Loucy (cell line): ENCODE measurements at regions not wholly inside any gene's neighbourhood (a gene's known extent, or its start where the extent isn't known, plus 50 kb on each side); places are given as distances from the start of the nearest gene placed in this dataset.
A peak's percentile ranks its signal among the peaks of the same experiment; 100 is the strongest.

ENCODE experiments used
- H2AFZ ChIP-seq: fragments of 200-600 bp; sonication (generic); 2 replicates; pipeline ENCODE4 v1.6.0; 2016; ENCODE audit warnings: antibody characterized with exemption, mild to moderate bottlenecking, low read length, moderate library complexity
- H3F3A ChIP-seq: fragments of 200-600 bp; 2 replicates; pipeline ENCODE4 v1.6.0; 2016; ENCODE audit warnings: antibody characterized with exemption, low read depth, mild to moderate bottlenecking
- H3K27me3 ChIP-seq: fragments of 200-600 bp; sonication (generic); 2 replicates; pipeline ENCODE4 v1.6.1; 2014; ENCODE audit warnings: low read length, mild to moderate bottlenecking; ENCODE audit not compliant: insufficient read depth, poor library complexity, severe bottlenecking
- H3K36me3 ChIP-seq: fragments of 200-600 bp; sonication (generic); 2 replicates; pipeline ENCODE4 v1.6.1; 2016; ENCODE audit warnings: low read length; ENCODE audit not compliant: insufficient read depth
- H3K4me1 ChIP-seq: fragments of 200-600 bp; sonication (generic); 2 replicates; pipeline ENCODE4 v1.5.1; 2014; ENCODE audit warnings: low read length, mild to moderate bottlenecking; ENCODE audit not compliant: insufficient read depth, poor library complexity, severe bottlenecking
- H3K4me2 ChIP-seq: fragments of 200-600 bp; sonication (generic); 2 replicates; pipeline ENCODE4 v1.6.0; 2014; ENCODE audit warnings: antibody characterized with exemption, low read length, low read depth, mild to moderate bottlenecking; ENCODE audit not compliant: poor library complexity, severe bottlenecking
- H3K4me3 ChIP-seq: fragments of 200-600 bp; sonication (generic); 2 replicates; pipeline ENCODE4 v1.5.1; 2014; ENCODE audit warnings: low read length, mild to moderate bottlenecking, mixed read lengths; ENCODE audit not compliant: poor library complexity, severe bottlenecking
- H3K79me2 ChIP-seq: fragments of 200-600 bp; sonication (generic); 2 replicates; pipeline ENCODE4 v1.6.1; 2014; ENCODE audit warnings: low read length; ENCODE audit not compliant: insufficient read depth
- H3K9ac ChIP-seq: fragments of 200-600 bp; sonication (generic); 2 replicates; pipeline ENCODE4 v1.6.0; 2014; ENCODE audit warnings: mild to moderate bottlenecking, low read depth, low read length, moderate library complexity; ENCODE audit not compliant: poor library complexity, severe bottlenecking
- H3K9me2 ChIP-seq: fragments of 200-600 bp; sonication (generic); replicated peaks from 2 replicates; pipeline ENCODE4 v1.6.1; 2016; ENCODE audit warnings: low read depth, low read length, mixed read lengths
- H3K9me3 ChIP-seq: fragments of 200-600 bp; sonication (generic); 2 replicates; pipeline ENCODE4 v1.6.1; 2014; ENCODE audit warnings: mild to moderate bottlenecking, antibody characterized with exemption, low read length, low read depth; ENCODE audit not compliant: insufficient read depth
- H4K20me1 ChIP-seq: fragments of 200-600 bp; sonication (generic); 2 replicates; pipeline ENCODE4 v1.6.0; 2014; ENCODE audit warnings: antibody characterized with exemption, low read length, mild to moderate bottlenecking; ENCODE audit not compliant: insufficient read depth, poor library complexity, severe bottlenecking
- CTCF ChIP-seq: fragments of 200-600 bp; sonication (generic); conservative IDR thresholded peaks from 2 replicates; pipeline ENCODE4 v1.5.1; 2014; ENCODE audit warnings: mild to moderate bottlenecking, antibody characterized with exemption, low read length
- EZH2phosphoT487 ChIP-seq: fragments of 200-600 bp; IDR thresholded peaks from 2 replicates; pipeline ENCODE4 v1.6.1; 2018; ENCODE audit warnings: antibody characterized with exemption, mild to moderate bottlenecking, moderate library complexity, borderline replicate concordance

GRCh38 chr21:39087238-39088030 lies 95.8 kb downstream of the PSMG1 start:
- Histone ChIP-seq H3K4me2 (no peak overlapping the region), H3K9me2 (no peaks in the 10 kb centered on the region), H3K36me3 (no peaks in the 10 kb centered on the region), H3K79me2 (no peaks in the 10 kb centered on the region), H3K27me3 (no peaks in the 10 kb centered on the region), H3K9ac (no peak overlapping the region), H4K20me1 (no peaks in the 10 kb centered on the region), H3K4me3 (no peak overlapping the region), H3K4me1 (no peaks in the 10 kb centered on the region), H3F3A (no peaks in the 10 kb centered on the region), H2AFZ (no peak overlapping the region), H3K9me3 (no peaks in the 10 kb centered on the region)
- TF ChIP-seq EZH2phosphoT487 (no peak), CTCF (no peak)

GRCh38 chr21:39086547-39086946 lies 96.7 kb downstream of the PSMG1 start:
- no peak overlapping the region for H3K4me2 ChIP-seq
- no peak overlapping the region for H3K4me3 ChIP-seq
- H3K9me2 ChIP-seq: no peaks in the 10 kb centered on the region
- no peak overlapping the region for H2AFZ ChIP-seq
- no peaks in the 10 kb centered on the region for H3F3A ChIP-seq
- no peaks in the 10 kb centered on the region for H3K79me2 ChIP-seq
- no peaks in the 10 kb centered on the region for H3K36me3 ChIP-seq
- TF ChIP-seq EZH2phosphoT487: no peak
- TF ChIP-seq CTCF: peak; percentile 46
- no peaks in the 10 kb centered on the region for H4K20me1 ChIP-seq
- H3K4me1 ChIP-seq: no peaks in the 10 kb centered on the region
- no peaks in the 10 kb centered on the region for H3K9me3 ChIP-seq
- H3K9ac ChIP-seq: no peak overlapping the region
- no peaks in the 10 kb centered on the region for H3K27me3 ChIP-seq

GRCh38 chr21:39085843-39086405 lies 97.3 kb downstream of the PSMG1 start:
- Histone ChIP-seq H3F3A (no peaks in the 10 kb centered on the region), H3K4me1 (no peaks in the 10 kb centered on the region), H3K79me2 (no peaks in the 10 kb centered on the region), H3K9me2 (no peaks in the 10 kb centered on the region), H3K4me3 (no peak overlapping the region), H3K36me3 (no peaks in the 10 kb centered on the region), H4K20me1 (no peaks in the 10 kb centered on the region), H3K9ac (no peak overlapping the region), H3K4me2 (no peak overlapping the region), H2AFZ (no peak overlapping the region), H3K9me3 (no peaks in the 10 kb centered on the region), H3K27me3 (no peaks in the 10 kb centered on the region)
- TF ChIP-seq CTCF (no peak), EZH2phosphoT487 (no peak)
